SK-N-SH (cell line): ENCODE measurements at regions not wholly inside any gene's neighbourhood (a gene's known extent, or its start where the extent isn't known, plus 50 kb on each side); places are given as distances from the start of the nearest gene placed in this dataset.

Source experiments
- CTCF ChIA-PET: fragments of 300-600, 350-600 bp; formaldehyde crosslinking; extraction: SDS; loops from one replicate; lab custom pipeline; 2021; lab: Yijun Ruan, JAX
- POLR2A ChIA-PET: fragments of 350-600 bp; sonication (Branson Sonifier 250); formaldehyde crosslinking; extraction: SDS; loops from one replicate; lab custom pipeline; 2020; ENCODE audit warnings: antibody characterized with exemption, inconsistent platforms; lab: Yijun Ruan, JAX
- DNase-seq: peaks from one replicate; pipeline ENCODE4 v3.0.0; 2012
- H2AFZ ChIP-seq: fragments of 200-600 bp; sonication (generic); 2 replicates; pipeline ENCODE4 v1.8.1; 2016; ENCODE audit warnings: antibody characterized with exemption, mild to moderate bottlenecking, low read depth
- H3F3A ChIP-seq: fragments of 200-600 bp; sonication (generic); replicated peaks from 2 replicates; pipeline ENCODE3; 2016; ENCODE audit warnings: antibody characterized with exemption, mild to moderate bottlenecking; ENCODE audit not compliant: insufficient read depth
- H3K27ac ChIP-seq, 2 experiments: fragments of 200-500 bp in 1 of 2; fragments of 200-600 bp in 1 of 2; sonication (Bioruptor generic) in 1 of 2; sonication (generic), shearing (Covaris generic) in 1 of 2; 2 replicates each; pipeline versions ENCODE4 v1.5.1 to v1.6.1; 2014 to 2016; ENCODE audit warnings: low read depth in 2 of 2, inconsistent platforms in 1 of 2, low read length in 1 of 2, mild to moderate bottlenecking in 1 of 2, mixed read lengths in 1 of 2
- H3K27me3 ChIP-seq: fragments of 200-600 bp; sonication (generic), shearing (Covaris generic); 2 replicates; pipeline ENCODE4 v1.6.1; 2016; ENCODE audit warnings: mixed run types; ENCODE audit not compliant: insufficient read depth
- H3K36me3 ChIP-seq, 2 experiments: fragments of 200-500 bp in 1 of 2; fragments of 200-600 bp in 1 of 2; sonication (Bioruptor generic) in 1 of 2; sonication (generic) in 1 of 2; replicated peaks in 1 of 2; 2 replicates each; pipeline versions ENCODE3 to v1.5.1; 2014 to 2016; ENCODE audit warnings: low read length in 1 of 2, mild to moderate bottlenecking in 1 of 2; ENCODE audit not compliant: insufficient read depth in 2 of 2, control insufficient read depth in 1 of 2
- H3K4me1 ChIP-seq, 2 experiments: fragments of 200-500 bp in 1 of 2; fragments of 200-600 bp in 1 of 2; sonication (Bioruptor generic) in 1 of 2; sonication (generic), shearing (Covaris generic) in 1 of 2; 2 replicates each; pipeline versions ENCODE4 v1.5.1 to v1.6.1; 2014 to 2016; ENCODE audit warnings: low read depth in 1 of 2, low read length in 1 of 2, mixed run types in 1 of 2; ENCODE audit not compliant: insufficient read depth in 2 of 2, control insufficient read depth in 1 of 2
- H3K4me2 ChIP-seq: fragments of 200-600 bp; sonication (generic), shearing (Covaris generic); 2 replicates; pipeline ENCODE4 v1.6.1; 2017; ENCODE audit warnings: mixed run types
- H3K4me3 ChIP-seq, 2 experiments: fragments of 200-500 bp in 1 of 2; fragments of 200-600 bp in 1 of 2; sonication (Bioruptor generic) in 1 of 2; sonication (generic), shearing (Covaris generic) in 1 of 2; 2 replicates each; pipeline versions ENCODE4 v1.5.1 to v1.8.1; 2014 to 2016; ENCODE audit warnings: low read depth in 2 of 2, inconsistent platforms in 1 of 2, low read length in 1 of 2, mild to moderate bottlenecking in 1 of 2, mixed read lengths in 1 of 2, moderate library complexity in 1 of 2
- H3K79me2 ChIP-seq: fragments of 200-600 bp; sonication (generic); 2 replicates; pipeline ENCODE4 v1.8.1; 2017; ENCODE audit warnings: mild to moderate bottlenecking; ENCODE audit not compliant: insufficient read depth
- H3K9ac ChIP-seq: fragments of 200-600 bp; sonication (generic); 2 replicates; pipeline ENCODE4 v1.6.1; 2017; ENCODE audit warnings: mixed run types
- H3K9me2 ChIP-seq: fragments of 200-600 bp; sonication (generic); 2 replicates; pipeline ENCODE4 v1.6.1; 2017; ENCODE audit warnings: mixed run types
- H3K9me3 ChIP-seq: fragments of 200-600 bp; sonication (generic); 2 replicates; pipeline ENCODE4 v1.6.1; 2017; ENCODE audit warnings: mixed run types, mild to moderate bottlenecking, moderate library complexity
- H4K20me1 ChIP-seq: fragments of 200-600 bp; sonication (generic); 2 replicates; pipeline ENCODE4 v1.6.1; 2017; ENCODE audit warnings: mild to moderate bottlenecking, mixed run types; ENCODE audit not compliant: insufficient read depth
- CHD2 ChIP-seq: fragments of 150-350 bp; IDR thresholded peaks from 2 replicates; pipeline ENCODE4 v1.6.1; 2018; ENCODE audit warnings: low read length; ENCODE audit not compliant: partially characterized antibody
- CTCF ChIP-seq: fragments of 200-600 bp; sonication (generic); IDR thresholded peaks from 2 replicates; pipeline ENCODE4 v1.6.1; 2017; ENCODE audit warnings: antibody characterized with exemption, mild to moderate bottlenecking, moderate library complexity
- FOXM1 ChIP-seq: IDR thresholded peaks from 2 replicates; pipeline ENCODE4 v1.4.0; 2012; ENCODE audit warnings: low read depth, mild to moderate bottlenecking
- GABPA ChIP-seq: IDR thresholded peaks from 2 replicates; pipeline ENCODE4 v1.4.0; 2012; ENCODE audit warnings: low read depth, mild to moderate bottlenecking
- GATA2 ChIP-seq: sonication (generic); formaldehyde crosslinking; IDR thresholded peaks from 2 replicates; pipeline ENCODE4 v1.5.0; 2020; ENCODE audit warnings: mild to moderate bottlenecking, missing genetic modification reagents
- JUND ChIP-seq: IDR thresholded peaks from 2 replicates; pipeline ENCODE4 v1.4.0; 2012
- MAX ChIP-seq: IDR thresholded peaks from 2 replicates; pipeline ENCODE4 v1.4.0; 2012; ENCODE audit warnings: low read depth
- MXI1 ChIP-seq: IDR thresholded peaks from 2 replicates; pipeline ENCODE4 v1.6.1; 2012; ENCODE audit warnings: mild to moderate bottlenecking, low read depth, low read length, improper control_type of control experiment
- PBX3 ChIP-seq: IDR thresholded peaks from 2 replicates; pipeline ENCODE4; 2012
- POLR2AphosphoS5 ChIP-seq: IDR thresholded peaks from 2 replicates; pipeline ENCODE4 v1.6.1; 2012; ENCODE audit warnings: low read depth, low read length
- RFX5 ChIP-seq: IDR thresholded peaks from 2 replicates; pipeline ENCODE4 v1.6.1; 2012; ENCODE audit warnings: mild to moderate bottlenecking, improper control_type of control experiment, low read length
- ZBTB33 ChIP-seq: IDR thresholded peaks from 2 replicates; pipeline ENCODE4 v1.4.0; 2012; ENCODE audit warnings: low read depth, borderline replicate concordance
- WGBS: methylation state at CpG from one replicate; pipeline ENCODE4 v1.1.6; 2017; ENCODE audit warnings: low lambda C conversion rate; 5-methylcytosine and 5-hydroxymethylcytosine counted together

GRCh38 chr7:116365797-116366196 lies 133.7 kb upstream of the CAV2 start (continued):
- TF ChIP-seq POLR2AphosphoS5: no peak
- TF ChIP-seq, all 33 proteins: peak for 0

GRCh38 chr7:116367171-116367813 lies 132.2 kb upstream of the CAV2 start:
- Histone ChIP-seq H3K9me2 (no peaks in the 10 kb centered on the region), H3K4me3 (no peak overlapping the region), H3K4me1 (peaks cover 0 to 25% of the 10 kb centered on the region in 2 experiments; a peak in 1 of 4 replicates), H3K36me3 (no peaks in the 10 kb centered on the region), H3K4me2 (no peak overlapping the region), H4K20me1 (no peaks in the 10 kb centered on the region), H3F3A (peaks cover 11% of the 10 kb centered on the region), H3K9ac (no peak overlapping the region), H3K27me3 (no peaks in the 10 kb centered on the region), H3K27ac (no peak overlapping the region), H3K9me3 (0 out of 2 replicates have a peak, but pooled peaks cover 2% of the 10 kb centered on the region), H2AFZ (no peak overlapping the region), H3K79me2 (no peaks in the 10 kb centered on the region)
- CTCF ChIA-PET: interaction anchor here (0.7 to 1.5 kb wide), 3 partner anchors 13 to 225 kb away, joined by 3 to 5 read pairs (median 3); no protein-coding TSS in a partner anchor
- 67% methylated on average over 4 of the region's 4 CpGs for WGBS
- POLR2A ChIA-PET: no interaction called here
- no peak for TF ChIP-seq CTCF
- no peak for TF ChIP-seq RFX5
- TF ChIP-seq MXI1: no peak
- TF ChIP-seq ZBTB33: no peak
- no peak for TF ChIP-seq GABPA
- TF ChIP-seq PBX3: no peak
- no peak for TF ChIP-seq MAX
- no peak for TF ChIP-seq GATA2 (CRISPR knock-in tag)
- no peak for TF ChIP-seq JUND
- no peak for TF ChIP-seq FOXM1
- no peak for TF ChIP-seq CHD2
- no peak for DNase-seq
